ENCODE measurements at regions not wholly inside any gene's neighbourhood (a gene's known extent, or its start where the extent isn't known, plus 50 kb on each side); places are given as distances from the start of the nearest gene placed in this dataset.

DNA sequence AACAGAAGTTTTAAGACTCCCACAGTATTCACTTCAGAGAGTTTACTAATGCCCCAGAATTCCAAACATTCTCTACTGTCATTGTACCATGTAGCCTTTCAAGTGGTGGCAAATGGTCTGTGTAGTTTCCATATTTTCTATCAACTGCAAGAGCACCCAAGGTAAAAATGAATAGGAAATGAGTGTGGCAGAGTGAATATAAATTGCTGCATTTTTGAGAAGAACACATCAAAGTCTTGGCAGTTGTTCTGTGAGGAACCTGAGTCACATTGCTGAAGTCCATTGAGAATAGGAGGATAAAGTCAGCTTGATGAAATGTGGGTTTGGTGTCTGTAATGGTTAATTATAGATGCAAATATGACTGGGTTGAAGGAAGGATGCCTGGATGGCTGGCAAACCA is 193.6 kb downstream of the AASDHPPT start:
- Histone ChIP-seq H3K9me3 (peaks cover 0 to 3% (median 0%) of the 10 kb centered on the region in 4 donors), H3K27ac (no peak overlapping the region), H3K4me3 (no peak overlapping the region), H3K4me1 (no peaks in the 10 kb centered on the region), H3K36me3 (no peaks in the 10 kb centered on the region), H3K27me3 (no peaks in the 10 kb centered on the region)
- TF ChIP-seq POLR2A (IDR thresholded peaks at IDR 0.05): no peak
- TF ChIP-seq, protein P1, sequence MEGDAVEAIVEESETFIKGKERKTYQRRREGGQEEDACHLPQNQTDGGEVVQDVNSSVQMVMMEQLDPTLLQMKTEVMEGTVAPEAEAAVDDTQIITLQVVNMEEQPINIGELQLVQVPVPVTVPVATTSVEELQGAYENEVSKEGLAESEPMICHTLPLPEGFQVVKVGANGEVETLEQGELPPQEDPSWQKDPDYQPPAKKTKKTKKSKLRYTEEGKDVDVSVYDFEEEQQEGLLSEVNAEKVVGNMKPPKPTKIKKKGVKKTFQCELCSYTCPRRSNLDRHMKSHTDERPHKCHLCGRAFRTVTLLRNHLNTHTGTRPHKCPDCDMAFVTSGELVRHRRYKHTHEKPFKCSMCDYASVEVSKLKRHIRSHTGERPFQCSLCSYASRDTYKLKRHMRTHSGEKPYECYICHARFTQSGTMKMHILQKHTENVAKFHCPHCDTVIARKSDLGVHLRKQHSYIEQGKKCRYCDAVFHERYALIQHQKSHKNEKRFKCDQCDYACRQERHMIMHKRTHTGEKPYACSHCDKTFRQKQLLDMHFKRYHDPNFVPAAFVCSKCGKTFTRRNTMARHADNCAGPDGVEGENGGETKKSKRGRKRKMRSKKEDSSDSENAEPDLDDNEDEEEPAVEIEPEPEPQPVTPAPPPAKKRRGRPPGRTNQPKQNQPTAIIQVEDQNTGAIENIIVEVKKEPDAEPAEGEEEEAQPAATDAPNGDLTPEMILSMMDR (IDR thresholded peaks at IDR 0.05): no peak
- DNase-seq: no peak

DNA sequence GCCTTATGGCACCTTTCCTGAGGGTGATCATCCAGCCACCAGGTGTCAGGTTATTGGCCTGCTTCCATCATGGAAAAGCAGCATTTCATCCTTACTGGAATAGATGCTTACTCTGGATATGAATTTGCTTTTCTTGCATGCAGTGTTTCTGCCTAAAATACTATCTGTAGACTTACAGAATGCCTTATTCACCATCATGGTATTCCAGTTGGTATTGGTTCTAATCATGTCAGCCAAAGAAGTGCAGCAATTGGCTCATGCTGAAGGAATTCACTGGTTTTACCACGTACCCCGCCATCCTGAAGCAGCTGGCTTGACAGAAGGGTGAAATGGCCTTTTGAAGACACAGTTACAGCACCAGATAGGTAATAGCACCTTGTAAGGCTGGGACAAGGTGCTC is 194.2 kb downstream of the AASDHPPT start:
- DNase-seq: no peak
- Histone ChIP-seq H3K27ac (no peak overlapping the region), H3K4me1 (no peaks in the 10 kb centered on the region), H3K36me3 (no peaks in the 10 kb centered on the region), H3K9me3 (peaks cover 0 to under 1% (median 0%) of the 10 kb centered on the region in 4 donors), H3K4me3 (no peak overlapping the region), H3K27me3 (no peaks in the 10 kb centered on the region)
- no peak for TF ChIP-seq POLR2A (IDR thresholded peaks at IDR 0.05)
- TF ChIP-seq, protein P1 (IDR thresholded peaks at IDR 0.05): no peak

DNA sequence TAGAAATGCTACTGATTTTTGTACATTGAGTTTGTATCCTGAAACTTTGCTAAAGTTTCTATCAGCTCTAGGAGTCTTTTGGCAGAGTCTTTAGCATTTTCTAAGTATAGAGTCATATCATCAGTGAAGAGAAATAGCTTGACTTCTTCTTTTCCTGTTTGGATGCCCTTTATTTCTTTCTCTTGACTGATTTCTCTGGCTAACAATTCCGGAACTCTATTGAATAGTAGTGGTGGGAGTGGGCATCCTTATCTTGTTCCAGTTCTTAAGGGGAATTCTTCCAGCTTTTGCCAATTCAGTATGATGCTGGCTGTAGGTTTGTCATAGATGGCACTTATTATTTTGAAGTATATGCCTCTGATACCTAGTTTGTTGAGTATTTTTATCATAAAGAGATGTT is 197.7 kb downstream of the AASDHPPT start:
- Histone ChIP-seq H3K27ac (no peak overlapping the region), H3K36me3 (no peaks in the 10 kb centered on the region), H3K4me3 (no peak overlapping the region), H3K9me3 (no peaks in the 10 kb centered on the region), H3K4me1 (no peaks in the 10 kb centered on the region), H3K27me3 (no peaks in the 10 kb centered on the region)
- DNase-seq: no peak
- TF ChIP-seq, protein P1 (IDR thresholded peaks at IDR 0.05): no peak

DNA sequence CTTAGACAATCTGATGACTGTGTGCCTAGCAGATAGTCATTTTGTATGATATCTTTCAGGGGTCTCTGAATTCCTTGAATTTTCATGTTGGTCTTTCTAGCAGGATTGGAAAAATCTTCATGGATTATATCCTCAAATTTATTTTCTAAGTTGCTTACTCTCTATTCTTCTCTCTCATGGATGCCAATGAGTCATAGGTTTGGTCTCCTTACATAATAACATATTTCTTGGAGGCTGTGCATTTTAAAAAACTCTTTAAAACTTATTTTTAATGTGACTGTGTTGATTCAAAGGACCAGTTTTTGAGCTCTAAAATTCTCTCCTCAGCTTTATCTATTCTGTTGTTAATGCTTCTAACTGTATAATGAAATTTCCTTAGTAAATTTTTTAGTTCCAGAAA is 198.7 kb downstream of the AASDHPPT start:
- no peak overlapping the region for H3K4me3 ChIP-seq
- H3K36me3 ChIP-seq: no peaks in the 10 kb centered on the region
- DNase-seq: no peak
- H3K9me3 ChIP-seq: no peaks in the 10 kb centered on the region
- no peak overlapping the region for H3K27ac ChIP-seq
- no peak for TF ChIP-seq POLR2A (IDR thresholded peaks at IDR 0.05)
- TF ChIP-seq, protein P1 (IDR thresholded peaks at IDR 0.05): no peak
- no peaks in the 10 kb centered on the region for H3K4me1 ChIP-seq
- H3K27me3 ChIP-seq: no peaks in the 10 kb centered on the region

DNA sequence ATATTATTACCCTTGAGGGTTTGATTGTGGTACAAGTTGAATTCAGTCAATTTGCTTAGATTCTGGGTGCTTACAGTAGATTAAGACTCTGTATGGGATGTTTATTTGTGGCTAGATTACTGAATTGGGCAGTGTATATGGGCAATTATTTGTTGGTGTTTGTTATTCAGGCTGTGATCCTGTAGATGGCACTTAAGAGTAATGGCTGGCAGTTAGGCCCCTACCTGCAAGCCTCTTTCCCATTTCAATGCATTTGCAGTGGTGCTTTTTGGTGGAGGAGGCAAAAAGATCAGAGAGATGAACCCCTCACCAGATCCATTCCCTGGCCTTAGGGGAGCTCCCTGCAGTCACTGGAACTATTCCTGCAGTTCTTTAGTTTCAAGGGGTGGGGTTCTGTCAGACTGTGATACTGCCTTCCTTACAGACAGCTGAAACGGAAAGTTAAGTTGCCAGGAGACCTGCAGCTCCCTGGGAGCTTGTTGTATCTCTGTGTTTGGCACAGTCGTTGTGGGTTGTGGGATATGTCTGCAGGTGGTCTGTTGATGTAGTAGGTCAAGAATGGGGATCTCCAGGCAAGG is 199.5 kb downstream of the AASDHPPT start:
- H3K27ac ChIP-seq: no peak overlapping the region
- H3K36me3 ChIP-seq: no peaks in the 10 kb centered on the region
- H3K4me1 ChIP-seq: no peaks in the 10 kb centered on the region
- no peaks in the 10 kb centered on the region for H3K9me3 ChIP-seq
- no peak for TF ChIP-seq POLR2A (IDR thresholded peaks at IDR 0.05)
- TF ChIP-seq, protein P1 (IDR thresholded peaks at IDR 0.05): no peak
- H3K27me3 ChIP-seq: no peaks in the 10 kb centered on the region
- no peak overlapping the region for H3K4me3 ChIP-seq
- DNase-seq: no peak

DNA sequence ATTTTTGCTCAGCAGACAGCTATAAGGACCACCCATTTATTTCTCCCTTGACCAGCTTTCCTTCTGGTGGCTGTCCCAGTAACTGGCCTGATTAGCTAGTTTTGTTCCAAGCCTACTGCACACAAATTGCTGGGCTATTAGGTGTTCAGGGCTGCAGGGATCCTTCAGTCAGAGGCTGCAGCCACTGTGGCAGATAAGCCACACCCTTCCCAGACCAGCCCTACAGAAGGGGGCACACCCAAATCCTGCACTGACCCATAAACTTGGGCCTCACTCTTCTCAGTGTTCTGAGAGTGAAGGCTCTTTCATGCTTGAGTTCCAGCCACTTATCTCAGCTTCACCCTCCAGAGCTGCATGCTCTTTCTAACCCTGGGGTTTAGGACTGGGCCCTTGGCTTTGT is 200.0 kb downstream of the AASDHPPT start:
- no peak overlapping the region for H3K4me3 ChIP-seq
- no peak for TF ChIP-seq POLR2A (IDR thresholded peaks at IDR 0.05)
- TF ChIP-seq, protein P1 (IDR thresholded peaks at IDR 0.05): no peak

More for the DNA sequence above, 200.0 kb downstream of the AASDHPPT start:
- Histone ChIP-seq H3K27me3 (no peaks in the 10 kb centered on the region), H3K36me3 (no peaks in the 10 kb centered on the region), H3K9me3 (no peaks in the 10 kb centered on the region), H3K27ac (no peak overlapping the region), H3K4me1 (no peaks in the 10 kb centered on the region)
- DNase-seq: no peak
